ENCODE measurements at regions not wholly inside any gene's neighbourhood (a gene's known extent, or its start where the extent isn't known, plus 50 kb on each side); places are given as distances from the start of the nearest gene placed in this dataset.
"Not testable (repeated sequence)": the region's sequence is repeated elsewhere in the genome, so short reads cannot be mapped to it uniquely, and the experiment has no call there.

- not testable (repeated sequence) for H3K18ac ChIP-seq (ENCODE audit: low read length)
- WGBS (ENCODE audit: extremely low coverage, insufficient coverage, insufficient read length) = no CpG with 5 or more reads among the region's 8 CpGs
These were observed 192.5 kb upstream of the SULF2 start for GRCh38 chr20:47977789-47978252.

GRCh38 chr20:47977017-47977788 lies 191.9 kb upstream of the SULF2 start:
- H2AFZ ChIP-seq (ENCODE audit: insufficient read depth, low read length, poor library complexity) = not testable (repeated sequence)
- no CpG with 5 or more reads among the region's 20 CpGs for WGBS (ENCODE audit: extremely low coverage, insufficient coverage, insufficient read length)

More at GRCh38 chr20:47977789-47978252, 192.5 kb upstream of the SULF2 start:
- DNase-seq; H3K79me2 ChIP-seq (ENCODE audit: control insufficient read depth, insufficient read depth, low read length, poor library complexity); H3K4me2 ChIP-seq (ENCODE audit: low read length); H3K4ac ChIP-seq (ENCODE audit: low read depth, low read length); H2BK120ac ChIP-seq (ENCODE audit: insufficient read depth, low read length, poor library complexity); H3K36me3 ChIP-seq (ENCODE audit: control insufficient read depth in 1 of 2, insufficient read depth in 2 of 2, low read length in 2 of 2); H3K27me3 ChIP-seq (ENCODE audit: insufficient read depth, low read length); H3K9me3 ChIP-seq (ENCODE audit: insufficient read depth, low read depth, low read length); H3K23ac ChIP-seq (ENCODE audit: low read length); H3K27ac ChIP-seq (ENCODE audit: low read depth, low read length); H2BK12ac ChIP-seq (ENCODE audit: low read length); H2AFZ ChIP-seq (ENCODE audit: insufficient read depth, low read length, poor library complexity); H3K79me1 ChIP-seq (ENCODE audit: low read length); H4K12ac ChIP-seq (ENCODE audit: low read depth, low read length); H3K9ac ChIP-seq (ENCODE audit: low read length); H4K8ac ChIP-seq (ENCODE audit: low read depth, low read length); H4K91ac ChIP-seq (ENCODE audit: low read depth, low read length); H3K14ac ChIP-seq (ENCODE audit: low read length); H3K4me3 ChIP-seq (ENCODE audit: low read depth, low read length); H2BK5ac ChIP-seq (ENCODE audit: low read depth, low read length, poor library complexity): not testable (repeated sequence)
- Histone ChIP-seq H2AK5ac (ENCODE audit: low read length) (peak overlapping the region; percentile 40), H3K4me1 (ENCODE audit: control insufficient read depth in 1 of 2, insufficient read depth in 2 of 2, low read length in 2 of 2) (peaks cover 9 to 17% of the 10 kb centered on the region in 2 experiments)

GRCh38 chr20:47974234-47974878 lies 189.1 kb upstream of the SULF2 start:
- Histone ChIP-seq H3K4me2 (ENCODE audit: low read length) (no peak overlapping the region), H3K18ac (ENCODE audit: low read length) (no peak overlapping the region), H2AFZ (ENCODE audit: insufficient read depth, low read length, poor library complexity) (no peak overlapping the region), H3K14ac (ENCODE audit: low read length) (peak overlapping the region; percentile 32), H3K79me1 (ENCODE audit: low read length) (peaks cover 8% of the 10 kb centered on the region), H3K4ac (ENCODE audit: low read depth, low read length) (no peak overlapping the region), H2AK5ac (ENCODE audit: low read length) (peak overlapping the region; percentile 18), H2BK12ac (ENCODE audit: low read length) (peak overlapping the region; percentile 40), H3K79me2 (ENCODE audit: control insufficient read depth, insufficient read depth, low read length, poor library complexity) (no peaks in the 10 kb centered on the region), H3K9me3 (ENCODE audit: insufficient read depth, low read depth, low read length) (no peaks in the 10 kb centered on the region), H2BK120ac (ENCODE audit: insufficient read depth, low read length, poor library complexity) (peak overlapping the region; percentile 21), H3K9ac (ENCODE audit: low read length) (no peak overlapping the region), H4K91ac (ENCODE audit: low read depth, low read length) (peak overlapping the region; percentile 13), H4K8ac (ENCODE audit: low read depth, low read length) (no peak overlapping the region), H3K36me3 (ENCODE audit: control insufficient read depth in 1 of 2, insufficient read depth in 2 of 2, low read length in 2 of 2) (no peaks in the 10 kb centered on the region), H2BK5ac (ENCODE audit: low read depth, low read length, poor library complexity) (peak overlapping the region; percentile 4), H3K23ac (ENCODE audit: low read length) (no peak overlapping the region), H3K27me3 (ENCODE audit: insufficient read depth, low read length) (no peaks in the 10 kb centered on the region), H3K4me1 (ENCODE audit: control insufficient read depth in 1 of 2, insufficient read depth in 2 of 2, low read length in 2 of 2) (peaks cover 18 to 35% of the 10 kb centered on the region in 2 experiments), H3K27ac (ENCODE audit: low read depth, low read length) (no peak overlapping the region), H3K4me3 (ENCODE audit: low read depth, low read length) (no peak overlapping the region), H4K12ac (ENCODE audit: low read depth, low read length) (no peak overlapping the region)
- DNase-seq = no peak
- WGBS (ENCODE audit: extremely low coverage, insufficient coverage, insufficient read length) = no CpG with 5 or more reads among the region's 8 CpGs

More at GRCh38 chr20:47977017-47977788, 191.9 kb upstream of the SULF2 start:
- not testable (repeated sequence) for H3K14ac ChIP-seq (ENCODE audit: low read length); H3K79me2 ChIP-seq (ENCODE audit: control insufficient read depth, insufficient read depth, low read length, poor library complexity); H3K79me1 ChIP-seq (ENCODE audit: low read length); H4K12ac ChIP-seq (ENCODE audit: low read depth, low read length); H3K18ac ChIP-seq (ENCODE audit: low read length); H2BK5ac ChIP-seq (ENCODE audit: low read depth, low read length, poor library complexity); H3K9ac ChIP-seq (ENCODE audit: low read length); H2BK120ac ChIP-seq (ENCODE audit: insufficient read depth, low read length, poor library complexity); H4K91ac ChIP-seq (ENCODE audit: low read depth, low read length); H3K9me3 ChIP-seq (ENCODE audit: insufficient read depth, low read depth, low read length); H3K4me3 ChIP-seq (ENCODE audit: low read depth, low read length); H4K8ac ChIP-seq (ENCODE audit: low read depth, low read length); H3K36me3 ChIP-seq (ENCODE audit: control insufficient read depth in 1 of 2, insufficient read depth in 2 of 2, low read length in 2 of 2); DNase-seq; H3K4me2 ChIP-seq (ENCODE audit: low read length); H3K27me3 ChIP-seq (ENCODE audit: insufficient read depth, low read length); H3K23ac ChIP-seq (ENCODE audit: low read length); H2BK12ac ChIP-seq (ENCODE audit: low read length); H3K4ac ChIP-seq (ENCODE audit: low read depth, low read length); H3K27ac ChIP-seq (ENCODE audit: low read depth, low read length)
- H2AK5ac ChIP-seq (ENCODE audit: low read length) = peak overlapping the region; percentile 40
- peaks cover 12 to 24% of the 10 kb centered on the region in 2 experiments for H3K4me1 ChIP-seq (ENCODE audit: control insufficient read depth in 1 of 2, insufficient read depth in 2 of 2, low read length in 2 of 2)

GRCh38 chr20:47973519-47974233 lies 188.4 kb upstream of the SULF2 start:
- no peak for DNase-seq
- WGBS (ENCODE audit: extremely low coverage, insufficient coverage, insufficient read length) = no CpG with 5 or more reads among the region's 26 CpGs
- Histone ChIP-seq H3K36me3 (ENCODE audit: control insufficient read depth in 1 of 2, insufficient read depth in 2 of 2, low read length in 2 of 2) (no peaks in the 10 kb centered on the region), H3K27me3 (ENCODE audit: insufficient read depth, low read length) (no peaks in the 10 kb centered on the region), H3K27ac (ENCODE audit: low read depth, low read length) (no peak overlapping the region), H4K91ac (ENCODE audit: low read depth, low read length) (peak overlapping the region; percentile 37), H3K4ac (ENCODE audit: low read depth, low read length) (no peak overlapping the region), H3K9ac (ENCODE audit: low read length) (no peak overlapping the region), H3K4me2 (ENCODE audit: low read length) (no peak overlapping the region), H3K79me1 (ENCODE audit: low read length) (peaks cover 7% of the 10 kb centered on the region), H3K14ac (ENCODE audit: low read length) (peak overlapping the region; percentile 49), H3K79me2 (ENCODE audit: control insufficient read depth, insufficient read depth, low read length, poor library complexity) (no peaks in the 10 kb centered on the region), H2AK5ac (ENCODE audit: low read length) (peak overlapping the region; percentile 18), H3K4me1 (ENCODE audit: control insufficient read depth in 1 of 2, insufficient read depth in 2 of 2, low read length in 2 of 2) (peaks cover 17 to 31% of the 10 kb centered on the region in 2 experiments), H2BK12ac (ENCODE audit: low read length) (peak overlapping the region; percentile 67), H2AFZ (ENCODE audit: insufficient read depth, low read length, poor library complexity) (no peak overlapping the region), H3K23ac (ENCODE audit: low read length) (no peak overlapping the region), H4K12ac (ENCODE audit: low read depth, low read length) (no peak overlapping the region), H3K4me3 (ENCODE audit: low read depth, low read length) (no peak overlapping the region), H2BK5ac (ENCODE audit: low read depth, low read length, poor library complexity) (peak overlapping the region; percentile 4), H3K18ac (ENCODE audit: low read length) (peak overlapping the region; percentile 49), H2BK120ac (ENCODE audit: insufficient read depth, low read length, poor library complexity) (peak overlapping the region; percentile 74), H4K8ac (ENCODE audit: low read depth, low read length) (no peak overlapping the region), H3K9me3 (ENCODE audit: insufficient read depth, low read depth, low read length) (no peaks in the 10 kb centered on the region)
